GM12878 (cell line): ENCODE measurements at regions not wholly inside any gene's neighbourhood (a gene's known extent, or its start where the extent isn't known, plus 50 kb on each side); places are given as distances from the start of the nearest gene placed in this dataset.

ENCODE experiments used
- ATAC-seq: fragments of 200-7000 bp; cut with Tn5 transposase; 3 replicates; pipeline ENCODE4 v1.9.1; 2020; ENCODE audit warnings: mild to moderate bottlenecking, moderate library complexity
- BruUV-seq: library from RNA; stranded (reverse); fragments of 400-500 nt; replicated peaks from 2 replicates; lab custom pipeline; 2021; lab: Mats Ljungman, UMichigan
- CTCF ChIA-PET: fragments of 300-600 bp; sonication (Branson Sonifier 250); formaldehyde crosslinking; extraction: SDS; loops from one replicate; lab custom pipeline; 2021; ENCODE audit warnings: inconsistent platforms; lab: Yijun Ruan, JAX
- POLR2A ChIA-PET: fragments of 350-600 bp; formaldehyde crosslinking; extraction: SDS; loops from one replicate; lab custom pipeline; 2021; ENCODE audit warnings: inconsistent platforms; lab: Charles Lee
- RAD21 ChIA-PET: fragments of 300-600 bp; sonication (Branson Sonifier 250); formaldehyde crosslinking; loops from one replicate; lab custom pipeline; 2023; ENCODE audit warnings: antibody characterized with exemption; ENCODE audit not compliant: unreplicated experiment; lab: Charles Lee
- SMC1A ChIA-PET: fragments of 300-600 bp; sonication (Branson Sonifier 250); formaldehyde crosslinking; loops from one replicate; lab custom pipeline; 2023; ENCODE audit not compliant: unreplicated experiment, uncharacterized antibody; lab: Charles Lee
- DNase-seq: peaks from one replicate; pipeline ENCODE4 v3.0.0-alpha.2; 2011; ENCODE audit warnings: low read depth, low spot score
- FAIRE-seq: peaks from 3 replicates; lab custom pipeline; 2011; peaks lifted over from hg19 to GRCh38; lab: Jason Lieb, UNC
- H2AFZ ChIP-seq: 2 replicates; pipeline ENCODE4 v1.6.0; 2011; ENCODE audit warnings: low read depth, low read length, control low read depth; ENCODE audit not compliant: control insufficient read depth
- H3K27ac ChIP-seq: 2 replicates; pipeline ENCODE4 v1.5.1; 2011; ENCODE audit warnings: control low read depth; ENCODE audit not compliant: control insufficient read depth, insufficient read depth
- H3K27me3 ChIP-seq, 2 experiments: replicated peaks in 1 of 2; 2 replicates each; pipeline versions ENCODE4 v1.6.0 to v1.6.1; 2011; ENCODE audit warnings: low read length in 1 of 2; ENCODE audit not compliant: control insufficient read depth in 2 of 2, insufficient read depth in 2 of 2
- H3K36me3 ChIP-seq, 2 experiments: 2 replicates each; pipeline ENCODE4 v1.5.1; 2011; ENCODE audit warnings: low read length in 1 of 2; ENCODE audit not compliant: control insufficient read depth in 2 of 2, insufficient read depth in 2 of 2
- H3K4me1 ChIP-seq: 2 replicates; pipeline ENCODE4 v1.6.1; 2011; ENCODE audit warnings: mild to moderate bottlenecking, low read length, moderate library complexity, mixed read lengths; ENCODE audit not compliant: control insufficient read depth, insufficient read depth
- H3K4me2 ChIP-seq: 2 replicates; pipeline ENCODE4 v1.6.0; 2011; ENCODE audit warnings: control low read depth; ENCODE audit not compliant: control insufficient read depth, insufficient read depth
- H3K4me3 ChIP-seq: fragments of 200-600 bp; sonication (generic); 2 replicates; pipeline ENCODE4 v1.5.1; 2016
- H3K79me2 ChIP-seq: 2 replicates; pipeline ENCODE4 v1.6.0; 2011; ENCODE audit warnings: low read length; ENCODE audit not compliant: control insufficient read depth, insufficient read depth
- H3K9ac ChIP-seq: 2 replicates; pipeline ENCODE4 v1.8.0; 2011; ENCODE audit warnings: low read length, control low read depth, mixed read lengths; ENCODE audit not compliant: control insufficient read depth, insufficient read depth
- H3K9me3 ChIP-seq: replicated peaks from 3 replicates; pipeline ENCODE4 v1.5.1; 2011; ENCODE audit warnings: mild to moderate bottlenecking, low read length; ENCODE audit not compliant: control insufficient read depth, insufficient read depth
- H4K20me1 ChIP-seq: 2 replicates; pipeline ENCODE4 v1.6.0; 2011; ENCODE audit not compliant: control insufficient read depth, insufficient read depth
- ASH2L ChIP-seq: fragments of 300-600, 200-600 bp; sonication (generic); IDR thresholded peaks from 2 replicates; pipeline ENCODE4 v1.6.1; 2017; ENCODE audit warnings: low read depth, mild to moderate bottlenecking, borderline replicate concordance
- BCL3 ChIP-seq: IDR thresholded peaks from 2 replicates; pipeline ENCODE4 v1.6.1; 2011; ENCODE audit warnings: borderline replicate concordance, low read depth, mild to moderate bottlenecking, moderate library complexity, low read length; ENCODE audit not compliant: insufficient read depth, poor library complexity, severe bottlenecking
- CBX5 ChIP-seq: sonication (generic); IDR thresholded peaks from 2 replicates; pipeline ENCODE4 v1.6.1; 2016; ENCODE audit warnings: low read depth, moderate library complexity, mild to moderate bottlenecking, inconsistent platforms
- IRF4 ChIP-seq: IDR thresholded peaks from 2 replicates; pipeline ENCODE4 v1.6.1; 2011; ENCODE audit warnings: low read depth, low read length
- KAT2A ChIP-seq: conservative IDR thresholded peaks from 2 replicates; pipeline ENCODE4 v1.6.1; 2011; ENCODE audit warnings: low read depth, low read length; ENCODE audit not compliant: control insufficient read depth
- KLF5 ChIP-seq: fragments of 450-650 bp; IDR thresholded peaks from 2 replicates; pipeline ENCODE4 v1.6.1; 2014; ENCODE audit warnings: mild to moderate bottlenecking; ENCODE audit not compliant: partially characterized antibody
- NFYB ChIP-seq: IDR thresholded peaks from 2 replicates; pipeline ENCODE4 v1.6.1; 2011; ENCODE audit warnings: low read depth, mild to moderate bottlenecking, low read length, improper control_type of control experiment, moderate library complexity; ENCODE audit not compliant: insufficient read depth
- NR2C2 ChIP-seq: IDR thresholded peaks from 2 replicates; pipeline ENCODE4 v1.6.1; 2011; ENCODE audit warnings: borderline replicate concordance, low read depth; ENCODE audit not compliant: control insufficient read depth, insufficient read length
- PAX5 ChIP-seq: IDR thresholded peaks from 2 replicates; pipeline ENCODE4 v1.6.1; 2011; ENCODE audit warnings: low read depth, low read length, borderline replicate concordance
- POU2F2 ChIP-seq: IDR thresholded peaks from 3 replicates; pipeline ENCODE4 v1.6.1; 2011; ENCODE audit warnings: low read depth, mild to moderate bottlenecking, low read length, borderline replicate concordance
- PRDM15 ChIP-seq: fragments of 450-650 bp; formaldehyde crosslinking; IDR thresholded peaks from 2 replicates; pipeline ENCODE4 v1.4.0; 2020; ENCODE audit warnings: mild to moderate bottlenecking, moderate library complexity
- RCOR1 ChIP-seq: conservative IDR thresholded peaks from 2 replicates; pipeline ENCODE4 v1.6.1; 2012; ENCODE audit warnings: low read depth, low read length, improper control_type of control experiment
- SMAD1 ChIP-seq: fragments of 450-650 bp; IDR thresholded peaks from 2 replicates; pipeline ENCODE4 v1.6.1; 2018; ENCODE audit warnings: mild to moderate bottlenecking, low read depth; ENCODE audit not compliant: partially characterized antibody
- YY1 ChIP-seq: IDR thresholded peaks from 2 replicates; pipeline ENCODE4 v1.6.1; 2011; ENCODE audit warnings: low read depth, mild to moderate bottlenecking, low read length
- ZNF274 ChIP-seq: IDR thresholded peaks from one replicate; pipeline ENCODE4 v1.8.0; 2011; ENCODE audit not compliant: insufficient read length, insufficient read depth
- WGBS: methylation state at CpG from one replicate; pipeline ENCODE4 v1.1.6; 2016; ENCODE audit warnings: low lambda C conversion rate; ENCODE audit not compliant: insufficient replicate concordance, insufficient coverage; ENCODE audit errors: missing lambda C conversion rate; 5-methylcytosine and 5-hydroxymethylcytosine counted together
- in situ Hi-C: fragments of 300-500 bp; cut with MboI; formaldehyde crosslinking; loops from 9 replicates; pipeline ENCODE4 v1.14.3; 2018; ENCODE audit warnings: mixed read lengths
- intact Hi-C: fragments of 100-400 bp; cut with micrococcal nuclease; formaldehyde crosslinking; loops from one replicate; pipeline ENCODE4 v1.14.2; 2022; ENCODE audit not compliant: unreplicated experiment

- Histone ChIP-seq H4K20me1 (no peaks in the 10 kb centered on the region), H3K4me1 (no peaks in the 10 kb centered on the region), H3K4me3 (no peak overlapping the region), H3K9ac (no peak overlapping the region), H3K27me3 (no peaks in the 10 kb centered on the region), H2AFZ (no peak overlapping the region), H3K27ac (no peak overlapping the region), H3K4me2 (no peak overlapping the region), H3K9me3 (no peaks in the 10 kb centered on the region), H3K79me2 (no peaks in the 10 kb centered on the region), H3K36me3 (no peaks in the 10 kb centered on the region)
- intact Hi-C loops (no loop called here), in situ Hi-C loops (no loop called here)
- ChIA-PET POLR2A (no interaction called here), SMC1A (no interaction called here), CTCF (no interaction called here), RAD21 (no interaction called here)
- FAIRE-seq, result no peak
- no peak for ATAC-seq
- BruUV-seq, result no TSS peak
- TF ChIP-seq SMAD1 (no peak), POU2F2 (no peak), RCOR1 (no peak), CBX5 (no peak), ZNF274 (no peak), YY1 (no peak)
- WGBS, result 90% methylated on average over 2 of the region's 2 CpGs
- no peak for DNase-seq
Observed at GRCh38 chr4:189255636-189256035, 685.0 kb upstream of the FRG1 start.

- DNase-seq (no peak), ATAC-seq (no peak), FAIRE-seq (no peak)
- BruUV-seq, result no TSS peak
- Histone ChIP-seq H3K27ac (no peak overlapping the region), H2AFZ (no peak overlapping the region), H3K4me3 (no peak overlapping the region), H3K36me3 (no peaks in the 10 kb centered on the region), H3K9me3 (no peaks in the 10 kb centered on the region), H3K9ac (no peak overlapping the region), H4K20me1 (no peaks in the 10 kb centered on the region), H3K4me2 (no peak overlapping the region), H3K79me2 (no peaks in the 10 kb centered on the region), H3K27me3 (no peaks in the 10 kb centered on the region), H3K4me1 (no peaks in the 10 kb centered on the region)
- in situ Hi-C loops, result no loop called here
- POLR2A ChIA-PET, result no interaction called here
- CTCF ChIA-PET, result no interaction called here
- RAD21 ChIA-PET, result no interaction called here
- SMC1A ChIA-PET, result no interaction called here
- 0% methylated on average over 1 of the region's 1 CpG for WGBS
- intact Hi-C loops, result no loop called here
- TF ChIP-seq BCL3 (no peak), NFYB (no peak), KLF5 (no peak), NR2C2 (no peak), PRDM15 (CRISPR knock-in tag) (no peak), ASH2L (no peak), IRF4 (no peak), RCOR1 (no peak), PAX5 (no peak), KAT2A (no peak)
Observed at GRCh38 chr4:189261475-189261874, 679.2 kb upstream of the FRG1 start.
